ENCODE measurements at regions not wholly inside any gene's neighbourhood (a gene's known extent, or its start where the extent isn't known, plus 50 kb on each side); places are given as distances from the start of the nearest gene placed in this dataset.

- no peak for DNase-seq
These were observed 95.5 kb downstream of the RDH14 start for GRCh38 chr2:18464913-18465312.

- no peak for DNase-seq
These were observed 104.4 kb downstream of the RDH14 start for GRCh38 chr2:18456026-18456425.

GRCh38 chr2:18455236-18455862 is 105.1 kb downstream of the RDH14 start:
- no peak for DNase-seq

- DNase-seq = no peak
These were observed 105.7 kb downstream of the RDH14 start for GRCh38 chr2:18454692-18455235.

GRCh38 chr2:18446715-18447114 is 113.7 kb downstream of the RDH14 start:
- no peak for DNase-seq

- no peak for DNase-seq
These were observed 114.8 kb downstream of the RDH14 start for GRCh38 chr2:18445433-18446320.

- no peak for DNase-seq
These were observed 115.6 kb downstream of the RDH14 start for GRCh38 chr2:18444806-18445205.

GRCh38 chr2:18441583-18441982 is 118.9 kb downstream of the RDH14 start:
- no peak for DNase-seq

GRCh38 chr2:18440777-18441176 is 119.7 kb downstream of the RDH14 start:
- DNase-seq = no peak

- no peak for DNase-seq
These were observed 120.3 kb downstream of the RDH14 start for GRCh38 chr2:18440141-18440661.

GRCh38 chr2:18439716-18440115 is 120.7 kb downstream of the RDH14 start:
- no peak for DNase-seq

GRCh38 chr2:18437909-18438308 is 122.5 kb downstream of the RDH14 start:
- DNase-seq = no peak

GRCh38 chr2:18436503-18437005 is 123.9 kb downstream of the RDH14 start:
- DNase-seq = no peak

- DNase-seq = peak; percentile 21
These were observed 124.9 kb downstream of the RDH14 start for GRCh38 chr2:18435426-18436037.

GRCh38 chr2:18433872-18434271 is 126.6 kb downstream of the RDH14 start:
- DNase-seq = no peak

GRCh38 chr2:18432999-18433398 is 127.5 kb downstream of the RDH14 start:
- DNase-seq = no peak

- no peak for DNase-seq
These were observed 129.3 kb downstream of the RDH14 start for GRCh38 chr2:18430996-18431748.

- no peak for DNase-seq
These were observed 131.9 kb downstream of the RDH14 start for GRCh38 chr2:18428516-18428915.

- no peak for DNase-seq
These were observed 132.7 kb downstream of the RDH14 start for GRCh38 chr2:18427762-18428161.

GRCh38 chr2:18426174-18426573 is 134.3 kb downstream of the RDH14 start:
- no peak for DNase-seq

GRCh38 chr2:18425210-18425703 is 135.2 kb downstream of the RDH14 start:
- DNase-seq = no peak

- DNase-seq = no peak
These were observed 136.8 kb downstream of the RDH14 start for GRCh38 chr2:18423636-18424035.
